D721Med (cell line): ENCODE measurements at regions not wholly inside any gene's neighbourhood (a gene's known extent, or its start where the extent isn't known, plus 50 kb on each side); places are given as distances from the start of the nearest gene placed in this dataset.

Experiments used
- DNase-seq: peaks from one replicate; pipeline ENCODE4 v3.0.0; 2011; ENCODE audit warnings: low spot score; ENCODE audit not compliant: insufficient read length
- FAIRE-seq: peaks from 2 replicates; lab custom pipeline; 2011; peaks lifted over from hg19 to GRCh38; lab: Jason Lieb, UNC
- TF ChIP-seq, protein P1 (sequence below): IDR thresholded peaks from 2 replicates; pipeline ENCODE4 v1.5.1; 2012; ENCODE audit warnings: mild to moderate bottlenecking, control low read depth; ENCODE audit not compliant: insufficient read depth; ENCODE audit errors: missing control alignments

GRCh38 chr4:151906438-151906837, 145.6 kb upstream of the GATB start:
- DNase-seq (no peak), FAIRE-seq (no peak)
- TF ChIP-seq, protein P1, sequence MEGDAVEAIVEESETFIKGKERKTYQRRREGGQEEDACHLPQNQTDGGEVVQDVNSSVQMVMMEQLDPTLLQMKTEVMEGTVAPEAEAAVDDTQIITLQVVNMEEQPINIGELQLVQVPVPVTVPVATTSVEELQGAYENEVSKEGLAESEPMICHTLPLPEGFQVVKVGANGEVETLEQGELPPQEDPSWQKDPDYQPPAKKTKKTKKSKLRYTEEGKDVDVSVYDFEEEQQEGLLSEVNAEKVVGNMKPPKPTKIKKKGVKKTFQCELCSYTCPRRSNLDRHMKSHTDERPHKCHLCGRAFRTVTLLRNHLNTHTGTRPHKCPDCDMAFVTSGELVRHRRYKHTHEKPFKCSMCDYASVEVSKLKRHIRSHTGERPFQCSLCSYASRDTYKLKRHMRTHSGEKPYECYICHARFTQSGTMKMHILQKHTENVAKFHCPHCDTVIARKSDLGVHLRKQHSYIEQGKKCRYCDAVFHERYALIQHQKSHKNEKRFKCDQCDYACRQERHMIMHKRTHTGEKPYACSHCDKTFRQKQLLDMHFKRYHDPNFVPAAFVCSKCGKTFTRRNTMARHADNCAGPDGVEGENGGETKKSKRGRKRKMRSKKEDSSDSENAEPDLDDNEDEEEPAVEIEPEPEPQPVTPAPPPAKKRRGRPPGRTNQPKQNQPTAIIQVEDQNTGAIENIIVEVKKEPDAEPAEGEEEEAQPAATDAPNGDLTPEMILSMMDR, result no peak

- DNase-seq, result no peak
- TF ChIP-seq, protein P1, result no peak
Observed at GRCh38 chr4:151905197-151905596, 144.4 kb upstream of the GATB start.

DNA sequence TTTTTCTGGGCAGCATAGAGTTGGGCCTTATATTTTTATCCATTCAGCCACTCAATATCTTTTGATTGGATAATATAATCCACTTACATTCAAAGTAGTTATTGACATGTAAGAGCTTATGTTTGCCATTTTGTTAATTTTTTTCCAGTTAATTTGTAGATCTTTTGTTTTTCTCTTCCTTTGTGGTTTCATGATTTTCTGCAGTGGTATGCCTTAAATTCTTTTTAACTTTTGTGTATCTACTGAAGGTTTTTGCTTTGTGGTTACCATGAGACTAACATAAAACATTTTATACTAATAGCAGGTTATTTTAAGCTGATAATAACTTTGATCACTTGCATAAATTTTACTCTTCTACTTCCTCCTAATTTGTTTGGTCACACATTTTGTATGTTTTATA, 140.8 kb upstream of the GATB start:
- FAIRE-seq, result no peak
- TF ChIP-seq, protein P1, result no peak
- DNase-seq, result no peak

More at GRCh38 chr4:151905197-151905596, 144.4 kb upstream of the GATB start:
- no peak for FAIRE-seq

- TF ChIP-seq, protein P1, result no peak
- no peak for DNase-seq
- no peak for FAIRE-seq
Observed at GRCh38 chr4:151896880-151897279, 136.1 kb upstream of the GATB start.

DNA sequence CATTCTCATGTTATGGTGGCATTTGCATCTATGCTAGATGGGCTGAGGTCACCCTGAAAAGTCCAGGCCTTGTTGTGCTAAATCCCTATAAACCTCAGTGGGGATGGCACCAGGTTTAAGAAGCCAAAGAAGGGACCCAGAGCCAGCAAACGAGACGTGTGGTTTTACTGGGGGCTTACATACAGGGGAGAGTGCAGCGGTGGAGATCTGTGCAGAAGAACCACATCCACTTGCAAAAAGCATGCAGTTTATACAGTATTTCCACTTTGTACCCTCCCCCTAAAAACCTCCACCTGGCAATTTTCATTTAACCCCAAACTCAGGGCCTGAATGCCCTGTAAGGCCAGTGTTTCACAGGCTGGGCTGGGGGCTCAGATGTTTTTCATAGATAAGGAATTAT, 134.9 kb upstream of the GATB start:
- TF ChIP-seq, protein P1, result no peak
- DNase-seq (no peak), FAIRE-seq (no peak)

DNA sequence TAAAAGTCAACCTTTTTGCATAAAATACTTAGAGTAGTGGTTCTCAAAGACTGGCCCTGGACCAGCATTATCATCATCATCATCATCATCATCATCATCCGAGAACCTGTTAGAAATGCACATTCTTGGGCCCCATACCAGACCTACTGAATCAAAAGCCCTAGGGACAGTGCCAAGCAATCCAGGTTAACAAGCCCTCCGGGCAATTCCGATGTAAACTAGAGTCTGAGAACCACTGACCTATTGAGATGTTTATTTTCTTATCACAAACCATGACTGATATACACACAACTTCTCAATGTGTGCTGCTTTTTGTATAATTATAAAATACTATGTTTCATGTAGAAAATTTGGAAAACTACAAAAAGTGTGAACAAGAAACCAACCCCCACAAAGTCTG, 133.4 kb upstream of the GATB start:
- no peak for DNase-seq
- TF ChIP-seq, protein P1, result no peak
- FAIRE-seq, result no peak

GRCh38 chr4:151888367-151888866, 127.6 kb upstream of the GATB start:
- FAIRE-seq (no peak), DNase-seq (no peak)
- TF ChIP-seq, protein P1, result no peak
